ENCODE measurements at regions not wholly inside any gene's neighbourhood (a gene's known extent, or its start where the extent isn't known, plus 50 kb on each side); places are given as distances from the start of the nearest gene placed in this dataset.
A peak's percentile ranks its signal among the peaks of the same experiment; 100 is the strongest.

DNA sequence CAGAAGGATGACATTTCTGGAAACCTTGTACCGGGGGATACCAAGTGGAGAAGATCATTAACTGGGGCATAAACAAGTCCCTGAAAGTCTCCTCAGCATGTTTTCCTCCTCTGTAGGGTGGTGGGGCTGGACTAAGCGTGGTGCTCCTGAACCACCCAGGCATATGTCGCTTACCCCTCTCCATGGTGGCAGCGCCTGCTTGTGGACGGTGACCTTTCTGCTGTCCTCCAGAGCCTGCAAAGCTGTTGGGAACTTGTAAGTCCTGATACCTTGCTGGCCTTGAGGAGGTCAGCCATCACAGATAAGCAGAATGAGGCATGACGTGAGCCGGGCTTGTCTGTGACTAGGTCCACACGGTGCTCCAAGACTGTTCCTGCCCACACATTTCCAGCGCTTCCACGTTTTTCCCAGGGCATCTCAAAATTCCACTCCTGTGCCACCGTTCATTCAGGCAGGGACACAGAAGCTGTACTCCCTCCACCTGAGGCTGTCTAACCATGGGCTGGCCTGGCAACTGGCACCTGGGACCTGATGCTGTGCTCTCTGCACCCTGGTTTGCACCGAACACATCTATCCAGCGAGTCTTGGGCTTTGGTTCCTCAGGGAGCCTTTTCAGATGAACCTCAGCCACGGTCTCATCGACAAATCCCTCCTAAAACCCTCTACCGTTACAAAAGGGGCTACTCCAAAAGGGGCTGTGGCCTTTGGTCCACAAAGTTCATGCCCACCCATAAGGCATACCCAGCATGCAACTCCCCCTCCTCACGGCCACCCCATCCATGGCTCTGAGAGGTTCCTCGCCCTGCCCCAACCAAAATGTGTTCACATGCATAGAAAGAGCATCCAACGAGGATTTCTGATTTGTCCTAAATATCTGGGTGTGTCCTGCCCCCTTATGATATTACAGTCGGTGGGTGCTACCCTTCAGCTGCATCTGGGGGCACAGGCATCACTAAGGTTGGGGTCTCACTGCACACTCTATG is 199.6 kb upstream of the DIO3 start:
- Histone ChIP-seq H3K9me3 (peaks cover 0 to 10% (median 3%) of the 10 kb centered on the region in 4 donors), H3K4me3 (no peak overlapping the region), H3K27ac (replicated peaks in 1 of 4) (peak overlapping the region; percentile 76 to 85 (median 77)), H3K36me3 (no peaks in the 10 kb centered on the region), H3K27me3 (no peaks in the 10 kb centered on the region), H3K4me1 (peaks cover 0 to 75% (median 72%) of the 10 kb centered on the region in 4 donors)
- intact Hi-C loops (cut with DNase I), result no loop called here
- 94% methylated on average over 12 of the region's 20 CpGs for WGBS
- TF ChIP-seq, protein P1, sequence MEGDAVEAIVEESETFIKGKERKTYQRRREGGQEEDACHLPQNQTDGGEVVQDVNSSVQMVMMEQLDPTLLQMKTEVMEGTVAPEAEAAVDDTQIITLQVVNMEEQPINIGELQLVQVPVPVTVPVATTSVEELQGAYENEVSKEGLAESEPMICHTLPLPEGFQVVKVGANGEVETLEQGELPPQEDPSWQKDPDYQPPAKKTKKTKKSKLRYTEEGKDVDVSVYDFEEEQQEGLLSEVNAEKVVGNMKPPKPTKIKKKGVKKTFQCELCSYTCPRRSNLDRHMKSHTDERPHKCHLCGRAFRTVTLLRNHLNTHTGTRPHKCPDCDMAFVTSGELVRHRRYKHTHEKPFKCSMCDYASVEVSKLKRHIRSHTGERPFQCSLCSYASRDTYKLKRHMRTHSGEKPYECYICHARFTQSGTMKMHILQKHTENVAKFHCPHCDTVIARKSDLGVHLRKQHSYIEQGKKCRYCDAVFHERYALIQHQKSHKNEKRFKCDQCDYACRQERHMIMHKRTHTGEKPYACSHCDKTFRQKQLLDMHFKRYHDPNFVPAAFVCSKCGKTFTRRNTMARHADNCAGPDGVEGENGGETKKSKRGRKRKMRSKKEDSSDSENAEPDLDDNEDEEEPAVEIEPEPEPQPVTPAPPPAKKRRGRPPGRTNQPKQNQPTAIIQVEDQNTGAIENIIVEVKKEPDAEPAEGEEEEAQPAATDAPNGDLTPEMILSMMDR (IDR thresholded peaks at IDR 0.05), result no peak
- TF ChIP-seq POLR2A (IDR thresholded peaks at IDR 0.05; ENCODE audit: low read depth) (no peak), EP300 (IDR thresholded peaks at IDR 0.05) (no peak), POLR2AphosphoS5 (IDR thresholded peaks at IDR 0.05) (no peak)
- peak; percentile 82 for DNase-seq (ENCODE audit: extremely low spot score)

DNA sequence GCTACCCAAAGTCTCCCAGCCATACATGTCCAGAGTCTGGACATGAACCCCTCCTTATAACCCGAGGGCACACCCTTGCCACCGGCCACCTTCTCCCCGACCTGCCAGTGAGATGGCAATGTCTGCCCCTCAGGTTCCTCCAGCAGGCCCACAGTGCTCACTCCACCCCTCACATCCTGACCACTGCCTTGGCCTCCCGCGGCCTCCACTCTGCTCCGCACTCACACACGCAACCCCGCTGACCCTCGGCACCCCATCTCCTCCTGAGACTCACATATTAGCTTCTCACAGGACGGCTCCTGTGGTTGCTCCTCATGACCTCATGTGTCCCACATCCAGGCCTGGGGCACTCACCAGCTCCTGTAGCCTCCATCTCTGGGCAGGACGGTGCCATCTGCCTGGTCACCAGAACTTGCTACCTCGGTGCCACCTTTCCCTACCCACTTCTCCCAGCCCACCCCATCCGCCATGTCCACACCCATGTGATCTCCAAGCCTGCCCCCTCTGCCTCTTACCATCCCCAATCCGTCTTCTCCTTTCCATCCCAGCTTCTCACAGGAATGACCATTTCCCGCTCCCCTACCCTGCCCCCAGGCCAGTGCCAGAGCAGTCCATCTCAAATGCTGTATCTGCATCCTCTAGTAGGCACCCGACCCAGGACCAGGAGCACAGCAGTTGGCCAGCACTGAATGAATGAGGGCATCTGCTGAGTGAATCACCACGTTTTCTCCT is 198.6 kb upstream of the DIO3 start:
- Histone ChIP-seq H3K4me3 (no peak overlapping the region), H3K9me3 (peaks cover 0 to 6% (median 3%) of the 10 kb centered on the region in 4 donors), H3K27me3 (no peaks in the 10 kb centered on the region), H3K27ac (replicated peaks in 1 of 4) (peak overlapping the region in 2 of 4 donors; percentile 76 to 85), H3K4me1 (peaks cover 0 to 75% (median 72%) of the 10 kb centered on the region in 4 donors), H3K36me3 (no peaks in the 10 kb centered on the region)
- WGBS, result 85% methylated on average over 17 of the region's 17 CpGs
- DNase-seq (ENCODE audit: extremely low spot score), result peak; percentile 89
- TF ChIP-seq EP300 (IDR thresholded peaks at IDR 0.05), result no peak
- TF ChIP-seq, protein P1 (IDR thresholded peaks at IDR 0.05), result no peak
- TF ChIP-seq POLR2A (IDR thresholded peaks at IDR 0.05; ENCODE audit: low read depth), result no peak
- no peak for TF ChIP-seq POLR2AphosphoS5 (IDR thresholded peaks at IDR 0.05)
- intact Hi-C loops (cut with DNase I), result no loop called here

DNA sequence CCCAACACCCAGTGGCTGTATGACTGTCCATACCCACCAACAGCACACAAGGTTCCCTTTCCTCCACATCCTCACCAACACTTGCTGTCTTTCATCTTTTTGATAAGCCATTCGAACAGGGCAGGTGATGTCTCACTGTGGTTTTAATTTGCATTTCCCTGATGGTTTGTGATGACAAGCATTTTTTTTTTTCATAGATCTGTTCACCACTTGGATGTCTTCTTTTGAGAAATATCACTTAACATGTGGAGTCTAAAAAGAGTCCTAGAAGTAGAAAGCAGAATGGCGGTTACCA is 198.1 kb upstream of the DIO3 start:
- 85% methylated on average over 2 of the region's 2 CpGs for WGBS
- H3K27ac ChIP-seq (replicated peaks in 1 of 4), result peak overlapping the region in 3 of 4 donors; percentile 74 to 85 (median 80)
- H3K9me3 ChIP-seq, result peaks cover 0 to under 1% (median under 1%) of the 10 kb centered on the region in 4 donors
- no peak for DNase-seq (ENCODE audit: extremely low spot score)
- no peaks in the 10 kb centered on the region for H3K36me3 ChIP-seq
- H3K4me3 ChIP-seq, result no peak overlapping the region
- intact Hi-C loops (cut with DNase I), result no loop called here
- TF ChIP-seq, protein P1 (IDR thresholded peaks at IDR 0.05), result no peak
- no peak for TF ChIP-seq EP300 (IDR thresholded peaks at IDR 0.05)
- TF ChIP-seq POLR2A (IDR thresholded peaks at IDR 0.05; ENCODE audit: low read depth), result no peak
- no peak for TF ChIP-seq POLR2AphosphoS5 (IDR thresholded peaks at IDR 0.05)
- peaks cover 0 to 70% (median 70%) of the 10 kb centered on the region in 4 donors for H3K4me1 ChIP-seq
- H3K27me3 ChIP-seq, result no peaks in the 10 kb centered on the region

DNA sequence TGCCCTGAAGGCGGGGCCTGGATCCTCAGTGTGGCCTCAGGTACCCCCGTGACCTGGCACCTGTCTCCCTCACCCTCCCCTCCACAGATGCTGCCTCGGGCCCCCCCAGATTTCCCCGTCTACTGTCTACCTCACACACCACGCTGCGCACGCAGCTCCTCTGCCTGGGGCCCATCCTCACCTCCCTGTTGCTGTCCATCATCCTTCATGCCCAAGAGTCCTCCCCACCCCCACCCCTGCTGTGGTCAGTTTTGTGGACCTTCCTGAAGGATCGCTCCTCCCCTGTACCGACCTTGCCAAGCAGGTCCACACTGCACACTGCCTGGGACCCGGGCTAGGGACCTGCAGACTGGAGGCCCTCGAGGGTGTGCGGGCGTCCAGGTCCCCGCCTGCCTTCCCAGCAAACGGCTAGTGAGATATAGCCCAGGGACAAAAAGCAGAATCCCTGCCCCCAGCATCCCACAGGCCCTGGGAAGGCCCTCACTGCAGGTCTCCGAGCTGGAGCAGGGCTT is 197.4 kb upstream of the DIO3 start:
- Histone ChIP-seq H3K9me3 (no peaks in the 10 kb centered on the region), H3K4me3 (no peak overlapping the region), H3K27ac (replicated peaks in 1 of 4) (peak overlapping the region; percentile 74 to 85 (median 77)), H3K36me3 (no peaks in the 10 kb centered on the region), H3K4me1 (peaks cover 0 to 63% (median 63%) of the 10 kb centered on the region in 4 donors), H3K27me3 (no peaks in the 10 kb centered on the region)
- 85% methylated on average over 10 of the region's 16 CpGs for WGBS
- intact Hi-C loops (cut with DNase I), result no loop called here
- peak; percentile 68 for DNase-seq (ENCODE audit: extremely low spot score)
- TF ChIP-seq EP300 (IDR thresholded peaks at IDR 0.05) (no peak), POLR2A (IDR thresholded peaks at IDR 0.05; ENCODE audit: low read depth) (no peak), POLR2AphosphoS5 (IDR thresholded peaks at IDR 0.05) (no peak)
- TF ChIP-seq, protein P1 (IDR thresholded peaks at IDR 0.05), result no peak
